GM12801 (cell line): ENCODE measurements at regions not wholly inside any gene's neighbourhood (a gene's known extent, or its start where the extent isn't known, plus 50 kb on each side); places are given as distances from the start of the nearest gene placed in this dataset.

Experiments
- TF ChIP-seq, protein P1 (sequence below): IDR thresholded peaks from one replicate; pipeline ENCODE4 v1.5.1; 2011; ENCODE audit warnings: control low read depth; ENCODE audit not compliant: insufficient read length; ENCODE audit errors: extremely low read depth

GRCh38 chr15:39354189-39354588 is 226.7 kb upstream of the THBS1 start:
- TF ChIP-seq, protein P1, sequence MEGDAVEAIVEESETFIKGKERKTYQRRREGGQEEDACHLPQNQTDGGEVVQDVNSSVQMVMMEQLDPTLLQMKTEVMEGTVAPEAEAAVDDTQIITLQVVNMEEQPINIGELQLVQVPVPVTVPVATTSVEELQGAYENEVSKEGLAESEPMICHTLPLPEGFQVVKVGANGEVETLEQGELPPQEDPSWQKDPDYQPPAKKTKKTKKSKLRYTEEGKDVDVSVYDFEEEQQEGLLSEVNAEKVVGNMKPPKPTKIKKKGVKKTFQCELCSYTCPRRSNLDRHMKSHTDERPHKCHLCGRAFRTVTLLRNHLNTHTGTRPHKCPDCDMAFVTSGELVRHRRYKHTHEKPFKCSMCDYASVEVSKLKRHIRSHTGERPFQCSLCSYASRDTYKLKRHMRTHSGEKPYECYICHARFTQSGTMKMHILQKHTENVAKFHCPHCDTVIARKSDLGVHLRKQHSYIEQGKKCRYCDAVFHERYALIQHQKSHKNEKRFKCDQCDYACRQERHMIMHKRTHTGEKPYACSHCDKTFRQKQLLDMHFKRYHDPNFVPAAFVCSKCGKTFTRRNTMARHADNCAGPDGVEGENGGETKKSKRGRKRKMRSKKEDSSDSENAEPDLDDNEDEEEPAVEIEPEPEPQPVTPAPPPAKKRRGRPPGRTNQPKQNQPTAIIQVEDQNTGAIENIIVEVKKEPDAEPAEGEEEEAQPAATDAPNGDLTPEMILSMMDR: no peak

GRCh38 chr15:39357480-39358268 is 223.2 kb upstream of the THBS1 start:
- TF ChIP-seq, protein P1: no peak

DNA sequence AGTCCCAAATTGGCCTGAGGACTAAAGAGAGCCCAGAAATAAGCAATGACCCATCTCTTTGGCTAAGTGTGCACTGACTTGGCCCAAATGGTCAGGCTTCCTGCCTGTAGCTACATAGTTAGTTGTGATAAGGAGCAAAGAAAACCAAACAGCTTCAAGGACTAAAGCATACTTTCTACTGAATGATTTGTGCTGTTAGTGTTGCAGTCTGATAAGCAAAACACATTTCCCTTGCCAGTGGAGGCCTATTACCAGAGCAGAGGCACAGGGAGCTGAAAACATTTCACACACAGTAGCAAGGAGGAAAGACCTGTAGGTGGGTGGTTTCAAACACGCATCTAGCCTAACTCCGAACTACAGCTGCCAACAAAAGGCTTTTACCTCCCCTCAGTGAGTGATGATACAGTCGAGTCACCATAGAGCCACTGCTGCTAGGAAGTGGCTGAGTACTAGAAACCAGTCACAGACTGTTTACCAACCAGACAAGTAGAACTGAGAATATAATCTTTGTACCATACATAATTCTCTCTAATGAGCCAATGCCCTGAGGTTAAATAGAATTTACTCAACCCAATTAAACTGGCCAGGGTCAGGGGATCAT is 222.3 kb upstream of the THBS1 start:
- TF ChIP-seq, protein P1: no peak

DNA sequence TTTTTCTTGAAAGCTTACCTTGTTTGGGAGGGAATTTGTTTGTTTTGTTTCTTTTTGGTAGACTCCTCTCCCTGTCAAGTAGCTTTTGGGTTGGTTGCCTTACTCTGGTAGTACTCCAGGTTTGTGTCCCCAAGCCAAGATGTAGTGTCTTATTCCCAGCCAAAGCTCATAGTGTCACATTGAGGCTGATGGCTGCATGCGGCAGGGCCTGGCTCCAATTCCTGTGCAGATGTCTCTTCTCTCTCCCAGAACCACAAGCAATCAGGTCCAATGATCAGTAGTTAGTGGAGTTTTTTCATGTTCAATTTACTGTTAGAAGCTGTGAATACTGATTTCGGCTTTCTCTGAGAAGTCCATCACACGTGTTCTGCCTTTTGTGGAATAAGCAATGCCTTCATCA is 221.1 kb upstream of the THBS1 start:
- TF ChIP-seq, protein P1: no peak

- TF ChIP-seq, protein P1: no peak
These were observed 220.4 kb upstream of the THBS1 start for GRCh38 chr15:39360452-39360851.

GRCh38 chr15:39361497-39361896 is 219.4 kb upstream of the THBS1 start:
- TF ChIP-seq, protein P1: no peak

DNA sequence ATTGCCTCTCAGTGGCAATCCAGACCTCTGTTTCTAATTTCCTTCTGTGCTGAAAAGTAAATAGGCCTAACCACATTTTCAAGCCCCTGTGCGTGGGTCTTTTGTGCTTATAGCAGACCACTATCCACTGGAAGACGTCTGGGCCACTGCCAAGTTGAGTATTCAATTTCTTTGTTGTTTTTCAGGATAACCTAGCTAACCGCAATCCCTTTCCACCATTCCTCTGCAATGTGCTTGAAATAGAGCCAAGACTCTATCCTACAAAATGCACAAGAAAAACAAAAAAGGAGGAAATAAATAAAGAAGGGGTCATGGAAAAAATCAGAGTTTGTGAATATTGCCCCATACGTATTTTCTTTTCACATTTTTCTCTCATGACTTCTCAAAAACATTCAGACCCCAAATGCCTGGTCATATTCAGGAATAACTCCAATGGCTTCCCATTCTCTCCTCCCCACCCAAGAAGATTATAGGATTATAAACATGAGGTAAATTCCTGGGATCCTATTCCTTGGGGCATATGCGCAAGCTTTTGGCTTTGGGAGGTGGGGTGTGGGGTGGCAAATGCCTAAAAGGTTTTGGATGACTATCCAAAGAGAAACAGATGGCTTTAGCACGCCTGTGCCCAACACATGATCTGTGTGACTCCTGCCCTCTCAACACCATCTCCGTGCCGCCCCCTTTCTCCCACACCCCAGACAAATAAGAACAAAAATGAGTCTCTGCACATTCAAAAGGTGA is 217.9 kb upstream of the THBS1 start:
- TF ChIP-seq, protein P1: no peak
